IMR-90 (cell line): ENCODE measurements at regions not wholly inside any gene's neighbourhood (a gene's known extent, or its start where the extent isn't known, plus 50 kb on each side); places are given as distances from the start of the nearest gene placed in this dataset.

Experiments used
- ATAC-seq: fragments of 200-7000 bp; cut with Tn5 transposase; 2 replicates; pipeline ENCODE4 v1.9.1; 2020; ENCODE audit warnings: low read depth, mild to moderate bottlenecking, moderate library complexity
- BruUV-seq: library from RNA; stranded (reverse); fragments of 400-500 nt; replicated peaks from 2 replicates; lab custom pipeline; 2021; lab: Mats Ljungman, UMichigan
- CTCF ChIA-PET: fragments of 300-600 bp; formaldehyde crosslinking; extraction: SDS; loops from one replicate; lab custom pipeline; 2021; ENCODE audit warnings: antibody characterized with exemption; lab: Yijun Ruan, JAX
- POLR2A ChIA-PET: fragments of 300-600 bp; sonication (Branson Sonifier 250); formaldehyde crosslinking; loops from one replicate; lab custom pipeline; 2022; ENCODE audit warnings: antibody characterized with exemption; ENCODE audit not compliant: unreplicated experiment; lab: Charles Lee
- DNase-seq: peaks from one replicate; pipeline ENCODE4 v3.0.0; 2013
- H2AFZ ChIP-seq: replicated peaks from 2 replicates; pipeline ENCODE3; 2013; ENCODE audit warnings: low read length, mild to moderate bottlenecking; ENCODE audit not compliant: poor library complexity
- H2AK5ac ChIP-seq: 2 replicates; pipeline ENCODE4 v1.6.1; 2013; ENCODE audit warnings: low read depth, low read length, inconsistent platforms
- H2AK9ac ChIP-seq: replicated peaks from 2 replicates; pipeline ENCODE3; 2013; ENCODE audit warnings: mild to moderate bottlenecking, low read depth, low read length, moderate library complexity; ENCODE audit not compliant: poor library complexity
- H2BK120ac ChIP-seq: 2 replicates; pipeline ENCODE4 v1.6.1; 2013; ENCODE audit warnings: low read depth, low read length, inconsistent platforms
- H2BK15ac ChIP-seq: 3 replicates; pipeline ENCODE4 v1.6.1; 2013; ENCODE audit warnings: low read depth, low read length, inconsistent platforms
- H2BK20ac ChIP-seq: 2 replicates; pipeline ENCODE4 v1.6.1; 2013; ENCODE audit warnings: low read depth, mild to moderate bottlenecking, inconsistent platforms, low read length, moderate library complexity
- H2BK5ac ChIP-seq: 2 replicates; pipeline ENCODE4 v1.6.1; 2013; ENCODE audit warnings: mild to moderate bottlenecking, low read depth, low read length, inconsistent platforms; ENCODE audit not compliant: poor library complexity, severe bottlenecking
- H3K14ac ChIP-seq: replicated peaks from 2 replicates; pipeline ENCODE4 v1.6.1; 2013; ENCODE audit warnings: low read depth, low read length, inconsistent platforms
- H3K18ac ChIP-seq: 2 replicates; pipeline ENCODE4 v1.6.1; 2013; ENCODE audit warnings: low read depth, low read length, control low read depth
- H3K23ac ChIP-seq: 2 replicates; pipeline ENCODE4 v1.6.1; 2013; ENCODE audit warnings: low read depth, low read length, inconsistent platforms
- H3K27ac ChIP-seq: 2 replicates; pipeline ENCODE4 v1.5.1; 2013; ENCODE audit warnings: mild to moderate bottlenecking, control low read depth, low read length; ENCODE audit not compliant: insufficient read depth
- H3K27me3 ChIP-seq: 2 replicates; pipeline ENCODE4 v1.6.1; 2013; ENCODE audit warnings: low read length; ENCODE audit not compliant: control insufficient read depth, insufficient read depth
- H3K36me3 ChIP-seq: 2 replicates; pipeline ENCODE4 v1.6.1; 2013; ENCODE audit warnings: low read length, mixed read lengths; ENCODE audit not compliant: control insufficient read depth, insufficient read depth
- H3K4ac ChIP-seq: 2 replicates; pipeline ENCODE4 v1.6.1; 2013; ENCODE audit warnings: low read depth, low read length, inconsistent platforms
- H3K4me1 ChIP-seq: 2 replicates; pipeline ENCODE4 v1.6.1; 2013; ENCODE audit warnings: low read length, mixed read lengths; ENCODE audit not compliant: control insufficient read depth, insufficient read depth
- H3K4me2 ChIP-seq: 2 replicates; pipeline ENCODE4 v1.6.1; 2013; ENCODE audit warnings: low read depth, mild to moderate bottlenecking, control low read depth, low read length, moderate library complexity
- H3K4me3 ChIP-seq: 2 replicates; pipeline ENCODE4 v1.5.1; 2013; ENCODE audit warnings: low read depth, mild to moderate bottlenecking, control low read depth, low read length, moderate library complexity; ENCODE audit not compliant: insufficient read depth
- H3K56ac ChIP-seq: 2 replicates; pipeline ENCODE4 v1.6.1; 2013; ENCODE audit warnings: low read length, inconsistent platforms; ENCODE audit not compliant: insufficient read depth; ENCODE audit errors: extremely low read depth
- H3K79me1 ChIP-seq, 2 experiments: 2 replicates each; pipeline ENCODE4 v1.6.1; 2013; ENCODE audit warnings: low read length in 2 of 2, inconsistent platforms in 1 of 2, low read depth in 1 of 2
- H3K9ac ChIP-seq: 2 replicates; pipeline ENCODE4 v1.6.1; 2013; ENCODE audit warnings: low read depth, low read length, control low read depth
- H3K9me1 ChIP-seq: 2 replicates; pipeline ENCODE4 v1.6.1; 2013; ENCODE audit warnings: low read length, inconsistent platforms; ENCODE audit not compliant: insufficient read depth
- H3K9me3 ChIP-seq: 2 replicates; pipeline ENCODE4 v1.6.1; 2013; ENCODE audit warnings: low read length; ENCODE audit not compliant: control insufficient read depth, insufficient read depth
- H4K20me1 ChIP-seq: 2 replicates; pipeline ENCODE4 v1.6.1; 2013; ENCODE audit warnings: low read length, inconsistent platforms; ENCODE audit not compliant: insufficient read depth
- H4K5ac ChIP-seq: 2 replicates; pipeline ENCODE4 v1.6.1; 2013; ENCODE audit warnings: mild to moderate bottlenecking, low read depth, low read length, control low read depth
- H4K8ac ChIP-seq, 2 experiments: 2 replicates each; pipeline ENCODE4 v1.6.1; 2013; ENCODE audit warnings: low read depth in 2 of 2, low read length in 2 of 2, control low read depth in 1 of 2, inconsistent platforms in 1 of 2
- H4K91ac ChIP-seq: 2 replicates; pipeline ENCODE4 v1.6.1; 2013; ENCODE audit warnings: low read depth, low read length, inconsistent platforms; ENCODE audit not compliant: insufficient read depth
- BHLHE40 ChIP-seq: fragments of 150-350 bp; IDR thresholded peaks from 2 replicates; pipeline ENCODE4 v1.6.1; 2016; ENCODE audit warnings: mild to moderate bottlenecking, low read depth, low read length
- CEBPB ChIP-seq: IDR thresholded peaks from 2 replicates; pipeline ENCODE4 v1.6.1; 2012; ENCODE audit warnings: low read depth, low read length, improper control_type of control experiment
- CHD1 ChIP-seq: IDR thresholded peaks from 2 replicates; pipeline ENCODE4 v1.6.1; 2012; ENCODE audit warnings: low read depth, low read length, improper control_type of control experiment
- CTCF ChIP-seq: conservative IDR thresholded peaks from 2 replicates; pipeline ENCODE4 v1.5.1; 2012; ENCODE audit warnings: mild to moderate bottlenecking, low read depth, low read length, improper control_type of control experiment
- ELK1 ChIP-seq: fragments of 150-350 bp; IDR thresholded peaks from 2 replicates; pipeline ENCODE4 v1.6.1; 2016; ENCODE audit warnings: low read depth, mild to moderate bottlenecking, low read length, moderate library complexity, borderline replicate concordance
- FOS ChIP-seq: fragments of 150-350 bp; IDR thresholded peaks from 2 replicates; pipeline ENCODE4 v1.6.1; 2016; ENCODE audit warnings: low read depth, low read length
- MAFK ChIP-seq: IDR thresholded peaks from 2 replicates; pipeline ENCODE4 v1.6.1; 2012; ENCODE audit warnings: low read depth, low read length, improper control_type of control experiment
- MAZ ChIP-seq: IDR thresholded peaks from 2 replicates; pipeline ENCODE4 v1.6.1; 2012; ENCODE audit warnings: low read depth, mild to moderate bottlenecking, low read length, improper control_type of control experiment, moderate library complexity, borderline replicate concordance
- MXI1 ChIP-seq: IDR thresholded peaks from 2 replicates; pipeline ENCODE4 v1.6.1; 2012; ENCODE audit warnings: low read depth, mild to moderate bottlenecking, low read length, moderate library complexity, borderline replicate concordance
- NFE2L2 ChIP-seq: fragments of 150-350 bp; IDR thresholded peaks from 2 replicates; pipeline ENCODE4 v1.6.1; 2016; ENCODE audit warnings: low read depth, mild to moderate bottlenecking, low read length
- POLR2A ChIP-seq: IDR thresholded peaks from 2 replicates; pipeline ENCODE4 v1.6.1; 2012; ENCODE audit warnings: mild to moderate bottlenecking, low read depth, low read length
- RAD21 ChIP-seq: IDR thresholded peaks from 2 replicates; pipeline ENCODE4 v1.6.1; 2012; ENCODE audit warnings: low read length, improper control_type of control experiment
- RCOR1 ChIP-seq: IDR thresholded peaks from 2 replicates; pipeline ENCODE4 v1.6.1; 2012; ENCODE audit warnings: mild to moderate bottlenecking, low read length, improper control_type of control experiment; ENCODE audit not compliant: insufficient replicate concordance
- RFX5 ChIP-seq: IDR thresholded peaks from 2 replicates; pipeline ENCODE4 v1.8.0; 2012; ENCODE audit warnings: low read depth, mild to moderate bottlenecking, low read length, moderate library complexity
- SMC3 ChIP-seq: fragments of 150-350 bp; IDR thresholded peaks from 2 replicates; pipeline ENCODE4 v1.6.1; 2016; ENCODE audit warnings: low read depth, mild to moderate bottlenecking, antibody characterized with exemption, low read length, moderate library complexity
- USF2 ChIP-seq: fragments of 150-350 bp; IDR thresholded peaks from 2 replicates; pipeline ENCODE4 v1.6.1; 2017; ENCODE audit warnings: mild to moderate bottlenecking, antibody characterized with exemption, low read length, low read depth
- WGBS, 2 experiments: methylation state at CpG; one replicate each; pipeline versions ENCODE4 v1.1.5 to v1.1.7; 2013; ENCODE audit warnings: missing lambda C conversion rate in 2 of 2; ENCODE audit not compliant: insufficient read length in 1 of 2; ENCODE audit errors: extremely low coverage in 2 of 2; 5-methylcytosine and 5-hydroxymethylcytosine counted together
- dilution Hi-C: fragments of 300-500 bp; cut with HindIII; formaldehyde crosslinking; loops from one replicate; pipeline ENCODE4 v1.14.3; 2018; ENCODE audit warnings: low sequenced_read_pairs; ENCODE audit not compliant: unreplicated experiment
- in situ Hi-C: fragments of 300-500 bp; cut with MboI; formaldehyde crosslinking; loops from 3 replicates; pipeline ENCODE4 v1.14.3; 2019; ENCODE audit warnings: low sequenced_read_pairs, inconsistent platforms, mixed read lengths
- intact Hi-C: fragments of 100-400 bp; cut with micrococcal nuclease; formaldehyde crosslinking; loops from 2 replicates; pipeline ENCODE4 v1.10.0; 2022

GRCh38 chr12:94863321-94864035, 140.0 kb downstream of the NDUFA12 start:
- DNase-seq (no peak), ATAC-seq (no peak)
- H4K8ac ChIP-seq: no peak overlapping the region
- H3K27me3 ChIP-seq: peaks cover 18% of the 10 kb centered on the region
- in situ Hi-C loops (no loop called here), dilution Hi-C loops (no loop called here), intact Hi-C loops (no loop called here)
- CTCF ChIA-PET: no interaction called here
- no peaks in the 10 kb centered on the region for H4K20me1 ChIP-seq
- 40% methylated on average over 1 of the region's 8 CpGs; no CpG with 5 or more reads in 1 of the 2 experiments for WGBS, 2 experiments
- no TSS peak for BruUV-seq
- H3K27ac ChIP-seq: no peak overlapping the region
- H2AK9ac ChIP-seq: no peak overlapping the region
- TF ChIP-seq RFX5: no peak
- TF ChIP-seq POLR2A: no peak
- TF ChIP-seq CTCF: no peak
- no peak for TF ChIP-seq RCOR1
- no peak for TF ChIP-seq SMC3
- no peak for TF ChIP-seq BHLHE40
- no peak for TF ChIP-seq CEBPB
- no peak for TF ChIP-seq MAZ
- no peak for TF ChIP-seq USF2
- TF ChIP-seq MAFK: no peak
- TF ChIP-seq FOS: no peak
- no peak for TF ChIP-seq MXI1
- no peak for TF ChIP-seq RAD21
- TF ChIP-seq CHD1: no peak
- no peak for TF ChIP-seq NFE2L2
- no peak for TF ChIP-seq ELK1
- H2BK15ac ChIP-seq: no peak overlapping the region
- H2BK20ac ChIP-seq: no peak overlapping the region
- H3K23ac ChIP-seq: no peak overlapping the region
- H3K9ac ChIP-seq: no peak overlapping the region
- no peaks in the 10 kb centered on the region for H3K36me3 ChIP-seq
- no peak overlapping the region for H4K5ac ChIP-seq
- POLR2A ChIA-PET: no interaction called here
- no peak overlapping the region for H2AK5ac ChIP-seq
- H3K4me2 ChIP-seq: no peak overlapping the region
- no peak overlapping the region for H2BK120ac ChIP-seq
- no peaks in the 10 kb centered on the region for H3K9me1 ChIP-seq
- H3K56ac ChIP-seq: no peak overlapping the region
- H2BK5ac ChIP-seq: no peak overlapping the region
- H3K4me1 ChIP-seq: no peaks in the 10 kb centered on the region
- H3K18ac ChIP-seq: no peak overlapping the region
- no peaks in the 10 kb centered on the region for H3K79me1 ChIP-seq
- H3K4me3 ChIP-seq: no peak overlapping the region
- H3K4ac ChIP-seq: no peak overlapping the region
- H2AFZ ChIP-seq: no peak overlapping the region
- no peak overlapping the region for H3K14ac ChIP-seq
- no peak overlapping the region for H4K91ac ChIP-seq
- H3K9me3 ChIP-seq: no peaks in the 10 kb centered on the region
